Amniotic epithelial cell (primary cell): ENCODE measurements at regions not wholly inside any gene's neighbourhood (a gene's known extent, or its start where the extent isn't known, plus 50 kb on each side); places are given as distances from the start of the nearest gene placed in this dataset.
A peak's percentile ranks its signal among the peaks of the same experiment; 100 is the strongest.
"Not testable (repeated sequence)": the region's sequence is repeated elsewhere in the genome, so short reads cannot be mapped to it uniquely, and the experiment has no call there.

Experiments used
- DNase-seq: peaks from one replicate; pipeline ENCODE4 v3.0.0-alpha.2; 2010; ENCODE audit warnings: low read depth

- DNase-seq: no peak
Measured at GRCh38 chr12:76664731-76665130, 99.2 kb upstream of the ZDHHC17 start.

- DNase-seq: no peak
Measured at GRCh38 chr12:76666290-76666835, 97.6 kb upstream of the ZDHHC17 start.

GRCh38 chr12:76669981-76670380 lies 93.9 kb upstream of the ZDHHC17 start:
- DNase-seq: no peak

DNA sequence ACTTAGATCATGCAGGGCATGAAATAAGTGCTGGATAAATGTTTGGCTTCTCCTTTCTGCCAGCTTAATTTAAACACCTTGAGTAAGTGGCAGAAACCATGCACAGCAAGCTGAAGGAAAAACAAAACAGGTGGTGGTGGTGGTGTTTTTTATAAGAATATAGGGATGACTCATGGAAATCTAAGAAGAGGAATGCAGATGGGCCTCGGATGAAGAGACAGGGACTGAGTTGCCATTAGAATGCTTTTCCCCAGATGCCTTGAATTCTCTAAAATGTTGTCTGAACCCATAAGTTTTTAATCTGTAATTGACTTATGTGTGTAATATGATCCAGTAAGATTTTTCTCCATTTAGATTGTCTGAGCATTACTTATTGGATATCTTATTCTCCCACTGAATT lies 93.1 kb upstream of the ZDHHC17 start:
- peak; percentile 14 for DNase-seq

DNA sequence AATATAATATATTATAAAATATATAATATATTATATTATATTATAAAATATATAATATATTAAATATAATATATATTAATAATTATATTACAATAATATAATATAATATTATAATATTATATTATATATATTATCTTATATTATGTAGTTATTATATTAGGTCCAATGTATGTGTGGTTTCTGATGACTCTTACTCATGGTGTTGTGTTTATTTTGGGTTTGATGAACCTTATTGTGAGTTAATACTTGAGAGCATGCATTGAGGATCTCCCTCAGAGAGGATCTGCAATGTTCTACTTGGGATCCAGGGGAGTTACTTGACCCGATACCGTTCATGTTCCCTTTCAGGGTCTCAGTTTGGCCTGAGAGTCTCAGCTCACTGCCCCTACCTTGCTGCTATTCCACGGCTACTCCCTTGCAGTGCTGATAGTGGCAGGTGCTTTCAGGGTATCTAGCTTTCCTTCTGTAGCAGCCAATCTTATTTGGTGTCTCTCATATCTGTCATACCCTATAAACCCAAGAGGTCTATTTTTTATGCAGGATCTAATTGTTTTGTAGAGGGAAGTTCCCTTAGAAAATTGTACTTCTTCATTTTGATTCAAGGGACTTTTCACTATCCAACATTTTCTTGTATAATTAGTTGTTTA lies 89.1 kb upstream of the ZDHHC17 start:
- DNase-seq: no peak

DNA sequence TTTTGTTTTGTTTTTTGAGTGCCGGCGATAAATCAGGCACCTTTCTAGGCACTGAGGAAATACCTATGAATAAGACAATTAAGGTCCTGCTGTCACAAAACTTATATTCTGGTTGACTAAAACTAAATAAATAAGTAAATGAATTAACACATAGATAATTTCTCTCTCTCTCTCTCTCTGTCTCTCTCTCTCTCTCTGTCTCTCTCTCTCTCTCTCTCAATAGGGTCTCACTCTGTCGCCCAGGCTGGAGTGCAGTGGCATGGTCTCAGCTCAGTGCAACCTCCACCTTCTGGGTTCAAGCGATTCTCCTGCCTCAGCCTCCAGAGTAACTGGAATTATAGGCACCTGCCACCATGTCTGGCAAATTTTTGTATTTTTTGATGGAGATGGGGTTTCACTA lies 87.7 kb upstream of the ZDHHC17 start:
- DNase-seq: not testable (repeated sequence)

- DNase-seq: no peak
Measured at GRCh38 chr12:76678992-76679391, 84.9 kb upstream of the ZDHHC17 start.

DNA sequence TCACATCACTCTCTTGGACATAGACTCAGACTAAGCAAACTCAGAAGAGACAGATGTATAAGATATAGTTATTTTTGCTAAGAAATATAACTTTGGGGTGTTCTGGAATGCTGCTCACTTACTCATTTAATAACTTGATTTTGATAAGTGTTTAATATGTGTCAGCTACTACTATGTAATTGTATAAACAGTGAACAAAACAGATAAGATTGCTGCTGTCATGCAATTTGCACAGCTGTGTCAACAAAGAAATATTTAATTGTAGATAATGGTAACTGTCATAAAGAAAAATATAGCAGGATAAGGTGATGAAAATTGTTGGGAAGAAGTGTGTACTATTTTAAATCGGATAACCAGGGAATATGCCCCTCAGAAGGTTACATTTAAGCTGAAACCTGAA lies 84.1 kb upstream of the ZDHHC17 start:
- DNase-seq: no peak

GRCh38 chr12:76680940-76681339 lies 83.0 kb upstream of the ZDHHC17 start:
- no peak for DNase-seq

DNA sequence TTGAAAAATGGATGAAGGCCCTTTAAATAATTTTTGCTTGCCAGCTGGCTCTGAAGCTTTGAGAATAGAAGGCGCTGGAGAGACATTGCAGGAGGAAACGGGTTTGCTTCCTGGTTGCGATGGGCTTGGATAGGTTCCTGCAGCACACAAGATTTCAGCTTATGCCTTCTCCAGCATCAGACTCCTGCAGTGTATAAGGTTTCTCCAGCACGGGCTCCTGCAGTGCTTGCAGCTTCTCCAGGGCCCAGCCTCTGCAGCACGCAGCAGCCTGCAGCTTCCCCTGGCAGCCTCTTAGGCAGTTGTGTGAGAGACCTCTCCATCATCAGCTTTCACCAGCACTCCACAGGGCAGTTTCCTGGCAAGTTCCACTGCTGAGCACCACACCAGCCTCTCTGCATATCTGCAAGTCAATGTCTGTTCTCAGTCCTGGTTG lies 78.7 kb upstream of the ZDHHC17 start:
- peak; percentile 37 for DNase-seq

DNA sequence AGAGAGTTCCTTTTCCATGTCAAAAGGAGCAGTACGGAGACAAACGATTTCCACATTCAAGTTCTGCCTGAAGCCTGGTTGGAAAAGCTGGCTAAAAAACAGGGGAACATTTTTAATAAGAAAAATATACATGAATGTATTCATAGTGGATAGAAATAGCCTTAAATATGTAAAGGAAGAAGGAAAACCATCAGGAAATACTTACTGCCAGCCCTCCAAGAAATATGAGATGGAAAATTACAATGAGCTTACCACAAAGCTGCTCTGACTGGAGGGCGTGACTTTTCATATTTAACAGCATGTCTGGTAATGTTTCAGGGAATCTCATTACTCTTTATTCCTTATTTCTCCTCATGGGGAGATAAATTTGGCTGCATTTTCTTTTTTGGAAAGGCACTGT lies 75.9 kb upstream of the ZDHHC17 start:
- peak; percentile 32 for DNase-seq

- no peak for DNase-seq
Measured at GRCh38 chr12:76688631-76689030, 75.3 kb upstream of the ZDHHC17 start.

DNA sequence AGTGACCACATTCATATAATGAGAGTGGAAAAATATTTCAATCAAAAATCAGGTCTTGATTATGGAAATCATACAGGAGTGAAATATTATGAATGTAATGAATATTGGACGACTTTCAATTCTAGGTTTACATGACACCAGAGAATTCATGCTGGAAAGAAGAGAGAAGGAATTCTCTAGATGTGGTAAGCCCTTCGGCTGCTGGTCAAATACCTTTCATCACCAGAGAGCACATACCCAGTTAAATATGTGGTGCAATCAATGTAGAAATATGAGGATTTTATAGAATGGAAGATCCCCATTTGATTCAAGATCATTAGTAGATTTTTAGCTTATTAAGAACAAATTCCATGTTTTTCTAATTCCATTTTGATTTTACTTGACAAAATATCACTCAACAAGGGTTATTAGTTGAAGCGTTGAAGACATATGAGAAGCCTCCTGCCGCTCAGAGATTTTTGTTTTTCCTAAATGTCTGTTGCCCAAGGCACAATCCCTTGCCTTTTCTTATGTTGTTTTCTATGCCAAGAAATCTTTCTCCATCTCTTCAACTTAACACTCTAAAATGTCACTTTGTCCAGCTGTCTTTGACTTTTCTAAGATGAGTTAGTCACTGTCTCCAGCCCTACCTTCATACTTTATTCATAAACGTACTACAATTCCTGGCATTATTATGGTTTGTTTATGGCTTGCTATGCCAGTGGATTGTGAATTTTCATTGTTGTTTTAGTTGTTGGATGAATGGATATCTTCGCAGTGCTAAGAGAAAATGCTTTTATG lies 72.8 kb upstream of the ZDHHC17 start:
- peak; percentile 40 for DNase-seq

DNA sequence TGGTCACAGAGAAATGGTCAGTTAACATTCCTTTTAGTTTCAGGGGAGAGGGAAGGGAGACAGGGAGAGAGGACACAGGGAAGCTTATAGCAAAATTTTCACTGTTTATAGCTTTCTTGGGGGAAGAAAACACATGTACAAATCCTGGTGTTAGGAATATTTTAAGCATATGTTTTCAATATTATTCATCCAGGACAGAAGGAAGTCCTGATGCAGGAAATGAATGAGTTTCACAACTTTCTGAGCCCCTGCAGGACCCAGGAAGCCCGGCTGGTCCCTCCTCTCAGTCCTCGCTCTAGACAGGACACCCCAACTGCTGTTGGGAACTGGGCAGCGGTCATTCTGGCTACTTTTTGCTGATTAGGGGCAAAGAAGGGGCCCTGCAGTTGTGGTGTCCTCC lies 71.1 kb upstream of the ZDHHC17 start:
- DNase-seq: no peak

DNA sequence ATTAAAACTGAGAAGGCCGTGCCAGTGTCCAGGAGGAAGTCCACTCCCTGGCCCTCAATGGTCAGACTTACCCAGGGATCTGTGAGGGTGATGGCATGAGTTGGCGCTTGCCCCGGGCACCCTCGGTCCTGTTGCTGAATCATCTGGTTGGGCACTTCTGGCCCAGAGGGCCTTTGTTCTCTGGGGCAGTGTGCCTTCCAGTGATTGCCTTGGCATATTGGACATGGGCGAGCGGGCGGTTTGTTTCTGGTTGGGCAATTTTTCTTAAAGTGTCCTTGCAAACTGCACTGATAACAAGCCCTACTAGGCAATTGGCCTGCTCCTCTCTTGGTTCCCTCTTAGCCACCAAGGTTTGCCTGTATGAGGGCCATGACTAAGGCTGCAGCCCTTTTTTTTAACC lies 69.5 kb upstream of the ZDHHC17 start:
- DNase-seq: no peak

DNA sequence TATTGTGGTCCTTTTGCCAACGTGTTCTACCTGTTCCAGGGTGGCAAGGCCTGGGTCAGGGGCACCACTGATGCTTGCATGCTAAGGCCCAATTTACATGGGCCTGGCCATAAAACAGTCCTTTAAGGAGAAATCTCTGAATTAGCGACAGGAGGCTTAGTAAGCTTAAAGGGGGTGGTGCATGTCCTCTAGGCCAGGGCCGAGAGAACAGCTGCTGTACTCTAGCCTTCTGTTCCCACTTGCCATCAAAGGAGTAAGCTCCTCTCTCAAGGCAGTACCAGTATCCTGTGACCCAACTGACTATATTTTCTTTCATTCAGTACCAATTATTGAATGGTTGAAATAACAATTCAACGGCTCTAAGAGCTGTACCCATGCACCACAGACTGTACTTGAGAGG lies 67.7 kb upstream of the ZDHHC17 start:
- DNase-seq: no peak

GRCh38 chr12:76697849-76698248 lies 66.1 kb upstream of the ZDHHC17 start:
- no peak for DNase-seq

GRCh38 chr12:76698316-76698715 lies 65.6 kb upstream of the ZDHHC17 start:
- DNase-seq: peak; percentile 52

DNA sequence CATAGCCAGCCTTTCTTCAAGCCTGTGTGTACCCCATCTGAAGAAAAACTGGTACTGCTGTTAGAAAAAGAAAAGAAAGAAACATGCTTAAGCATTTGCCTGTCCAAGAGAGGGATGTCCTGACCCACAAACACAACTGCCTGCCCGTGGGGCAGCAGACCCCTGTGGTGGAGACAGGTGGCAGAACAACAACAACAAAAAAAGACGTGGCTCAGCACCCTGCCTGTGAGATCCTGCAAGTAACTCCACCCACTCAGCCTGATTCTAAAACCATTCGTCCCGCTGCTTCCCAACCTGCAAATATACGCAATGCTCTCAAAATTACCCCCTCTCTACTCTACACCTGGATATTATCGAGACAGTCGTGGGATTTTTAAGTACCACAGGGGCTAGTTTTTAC lies 64.9 kb upstream of the ZDHHC17 start:
- no peak for DNase-seq

DNA sequence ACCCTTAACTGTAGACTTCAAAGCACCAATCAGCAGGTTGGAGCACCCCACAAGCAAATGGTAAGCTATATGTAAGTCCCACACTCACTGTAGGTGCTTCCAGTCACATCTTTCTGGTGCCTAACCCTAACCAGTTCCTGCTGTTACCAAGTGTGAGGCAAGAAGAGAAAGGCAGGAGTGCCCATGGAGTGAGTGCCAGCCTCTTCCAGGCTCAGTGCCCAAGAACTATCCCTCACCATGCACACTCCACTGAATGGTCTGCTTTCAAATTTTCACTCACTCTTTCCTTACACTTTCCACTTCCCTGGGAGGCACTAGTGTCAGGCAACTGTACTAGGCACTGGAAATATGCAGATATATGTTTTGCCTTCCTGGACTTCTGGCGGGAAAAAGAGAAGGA lies 62.2 kb upstream of the ZDHHC17 start:
- DNase-seq: no peak

DNA sequence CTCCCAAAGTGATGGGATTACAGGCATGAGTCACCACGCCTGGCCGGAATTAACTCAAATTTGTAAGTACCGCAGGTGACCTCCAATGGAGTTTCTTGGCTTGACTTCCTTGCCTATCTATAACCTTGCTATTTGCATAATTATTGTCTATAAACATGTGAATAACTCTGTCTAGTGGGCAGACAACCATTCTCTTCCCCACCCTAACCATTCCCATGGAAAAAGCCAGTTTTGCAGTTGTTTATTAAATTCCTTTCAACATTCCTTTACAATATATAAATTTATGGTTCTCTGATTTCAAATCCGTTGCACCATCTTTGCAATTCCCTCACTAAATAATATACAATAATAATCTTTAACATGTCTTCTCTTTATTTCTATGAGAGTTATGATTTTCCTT lies 61.0 kb upstream of the ZDHHC17 start:
- peak; percentile 31 for DNase-seq

DNA sequence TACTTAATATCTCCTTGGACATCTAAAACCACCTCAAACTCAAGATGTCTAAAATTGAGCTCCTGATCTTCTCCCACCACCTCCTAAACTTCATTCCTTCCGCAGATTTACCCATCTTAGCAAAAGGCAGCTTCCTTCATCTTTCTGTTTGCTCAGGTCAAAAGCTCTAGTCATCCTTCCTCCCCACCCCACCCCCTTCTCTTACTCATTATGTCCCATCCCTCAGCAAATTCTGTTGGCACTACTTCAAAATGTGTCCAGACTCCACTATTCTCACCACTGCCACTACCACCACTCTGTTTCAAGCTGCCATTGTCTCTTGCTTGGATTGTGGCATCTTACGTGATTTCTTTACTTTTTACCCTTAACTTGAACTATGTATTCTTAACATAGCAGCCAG lies 59.2 kb upstream of the ZDHHC17 start:
- DNase-seq: no peak

GRCh38 chr12:76706101-76706500 lies 57.8 kb upstream of the ZDHHC17 start:
- peak; percentile 70 for DNase-seq

GRCh38 chr12:76706761-76707160 lies 57.2 kb upstream of the ZDHHC17 start:
- DNase-seq: peak; percentile 60
